HuH-7.5 (cell line): ENCODE measurements at regions not wholly inside any gene's neighbourhood (a gene's known extent, or its start where the extent isn't known, plus 50 kb on each side); places are given as distances from the start of the nearest gene placed in this dataset.

Experiments used
- DNase-seq: peaks from one replicate; pipeline ENCODE4 v3.0.0; 2011; ENCODE audit warnings: low spot score

- DNase-seq = no peak
Measured at GRCh38 chr7:124330731-124331407, 298.0 kb upstream of the TMEM229A start.

- DNase-seq = no peak
Measured at GRCh38 chr7:124328774-124329173, 295.9 kb upstream of the TMEM229A start.

DNA sequence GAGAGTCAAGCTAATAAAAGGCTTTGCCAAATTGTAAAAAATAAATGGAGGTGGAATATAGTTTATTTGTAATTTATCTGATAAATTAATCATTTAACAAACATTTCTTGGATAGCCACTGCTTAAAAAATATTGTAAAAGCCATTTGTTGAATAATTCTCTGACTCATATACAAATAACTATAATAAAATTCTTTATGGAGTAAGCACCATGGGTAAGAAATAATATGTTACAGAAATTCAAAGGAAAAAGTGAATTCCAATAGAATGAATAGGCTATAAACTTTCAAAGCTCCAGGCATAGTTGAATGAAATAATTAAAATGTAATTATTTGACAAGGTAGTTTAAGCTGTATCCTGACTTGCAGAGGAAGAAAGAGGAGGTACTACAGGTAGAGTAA, 291.4 kb upstream of the TMEM229A start:
- DNase-seq = no peak

DNA sequence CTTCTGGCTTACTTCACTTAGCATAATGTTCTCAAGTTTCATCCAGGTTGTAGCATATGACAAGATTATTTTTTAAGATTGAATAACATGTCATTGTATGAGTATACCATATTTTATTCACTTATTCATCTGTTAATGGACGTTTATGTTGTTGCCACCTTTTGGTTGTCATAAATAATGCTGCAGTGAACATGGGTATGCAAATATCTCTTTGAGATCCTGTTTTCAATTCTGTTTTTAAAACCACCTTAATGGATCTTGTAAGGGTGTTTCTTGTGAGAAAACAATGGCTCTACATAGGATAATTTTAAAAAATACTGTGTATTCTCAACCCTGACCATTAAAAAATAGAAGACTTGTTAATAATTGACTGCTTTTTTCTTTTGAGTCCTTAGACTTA, 290.7 kb upstream of the TMEM229A start:
- no peak for DNase-seq

- DNase-seq = no peak
Measured at GRCh38 chr7:124322561-124322960, 289.7 kb upstream of the TMEM229A start.

GRCh38 chr7:124318721-124319450, 286.0 kb upstream of the TMEM229A start:
- no peak for DNase-seq

- no peak for DNase-seq
Measured at GRCh38 chr7:124310934-124311390, 278.1 kb upstream of the TMEM229A start.

GRCh38 chr7:124308384-124308783, 275.5 kb upstream of the TMEM229A start:
- DNase-seq = no peak

- no peak for DNase-seq
Measured at GRCh38 chr7:124295289-124295688, 262.4 kb upstream of the TMEM229A start.

- no peak for DNase-seq
Measured at GRCh38 chr7:124284937-124285336, 252.1 kb upstream of the TMEM229A start.

DNA sequence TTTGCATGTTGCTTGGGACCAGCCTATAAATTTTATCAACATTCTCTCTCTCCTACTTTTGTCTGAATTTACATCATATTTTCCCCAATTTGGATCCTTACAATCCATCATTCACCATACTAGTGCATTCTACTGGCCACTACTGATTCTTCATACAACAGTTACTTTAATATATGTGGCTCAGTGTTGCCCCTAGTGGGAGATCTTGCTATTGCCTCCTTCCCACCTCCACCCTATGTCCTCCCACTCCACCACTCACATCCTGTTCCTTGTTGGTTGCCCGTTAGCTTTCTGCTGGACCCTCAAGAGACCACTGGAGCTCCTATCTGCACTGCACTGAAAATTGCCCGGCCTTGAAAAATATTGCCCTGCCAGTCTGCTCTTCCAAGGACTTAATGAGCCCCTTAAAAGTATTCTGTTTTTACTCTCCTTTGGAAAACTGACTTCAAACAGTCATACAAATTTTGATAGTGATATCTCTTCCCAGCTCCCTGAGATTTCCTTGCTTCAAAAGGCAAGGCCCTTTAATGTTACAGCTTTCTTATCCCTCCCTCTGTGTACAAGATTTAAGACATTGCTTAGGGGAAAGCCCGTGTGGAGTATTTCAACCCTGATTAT, 243.2 kb upstream of the TMEM229A start:
- DNase-seq = no peak

DNA sequence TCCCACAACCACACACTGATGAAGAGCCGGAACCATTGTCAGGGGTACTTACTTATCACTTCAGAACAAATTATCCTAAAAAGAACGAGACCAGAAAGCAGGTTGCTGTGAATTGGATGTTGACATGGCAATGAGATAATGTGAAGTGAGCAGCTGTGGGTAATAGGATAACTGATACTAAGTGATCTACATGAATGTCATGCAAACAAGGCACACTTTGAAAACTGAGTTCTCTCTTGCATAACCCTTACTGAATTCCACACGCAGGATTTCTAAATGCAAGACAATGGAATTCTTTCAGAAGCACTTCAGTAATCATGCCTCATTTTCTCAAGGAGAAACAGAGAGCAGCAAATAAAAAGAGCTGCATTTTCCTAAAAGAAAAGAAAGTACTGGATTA, 242.5 kb upstream of the TMEM229A start:
- DNase-seq = no peak

- no peak for DNase-seq
Measured at GRCh38 chr7:124269774-124270173, 236.9 kb upstream of the TMEM229A start.

DNA sequence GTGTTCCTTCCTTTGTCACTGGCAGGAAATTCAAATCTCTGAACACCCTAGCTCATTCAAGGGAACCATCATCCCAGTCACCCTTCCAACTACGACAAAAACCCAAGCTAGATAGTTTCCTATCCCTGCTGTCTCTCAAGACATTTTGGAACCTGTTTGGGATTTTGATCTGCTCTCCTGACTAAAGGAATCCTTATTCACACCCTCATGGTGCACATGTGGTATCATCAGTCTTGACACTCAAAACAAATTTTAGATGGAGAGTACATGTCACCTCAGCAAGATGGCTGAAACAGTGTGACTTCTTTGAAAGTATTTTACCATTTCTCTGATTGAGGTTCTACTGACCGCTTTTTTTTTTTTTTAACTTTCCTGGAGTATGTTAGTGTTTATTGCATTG, 234.3 kb upstream of the TMEM229A start:
- no peak for DNase-seq

DNA sequence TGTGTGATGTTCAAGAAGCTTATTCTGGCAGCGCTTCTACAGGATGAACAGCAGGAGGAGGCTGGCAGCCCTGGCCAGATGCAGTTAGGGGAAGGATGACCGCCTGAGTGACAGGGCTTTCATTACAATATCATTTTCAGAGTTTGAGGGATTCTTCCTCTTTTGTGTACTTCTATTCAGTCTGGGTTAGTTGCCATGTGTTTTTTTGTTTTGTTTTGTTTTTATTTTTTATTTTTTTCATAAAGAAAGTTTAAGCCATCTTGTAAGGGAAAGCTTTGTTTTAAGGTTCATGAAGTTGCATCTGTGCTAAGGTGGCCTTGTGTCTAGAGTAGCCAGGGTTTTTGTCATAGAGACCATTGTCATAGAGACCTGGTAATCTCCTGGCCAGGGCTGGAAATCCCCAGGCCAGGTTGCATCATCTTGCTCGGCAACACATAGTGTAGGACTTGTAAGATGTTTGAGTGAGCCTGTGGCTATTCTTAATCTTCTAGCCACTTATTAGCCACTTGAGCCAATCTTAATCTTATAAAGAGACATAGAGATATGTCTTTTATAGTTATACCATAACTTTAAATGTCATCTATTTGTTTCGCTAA, 230.5 kb upstream of the TMEM229A start:
- DNase-seq = no peak

GRCh38 chr7:124261710-124262109, 228.8 kb upstream of the TMEM229A start:
- no peak for DNase-seq

DNA sequence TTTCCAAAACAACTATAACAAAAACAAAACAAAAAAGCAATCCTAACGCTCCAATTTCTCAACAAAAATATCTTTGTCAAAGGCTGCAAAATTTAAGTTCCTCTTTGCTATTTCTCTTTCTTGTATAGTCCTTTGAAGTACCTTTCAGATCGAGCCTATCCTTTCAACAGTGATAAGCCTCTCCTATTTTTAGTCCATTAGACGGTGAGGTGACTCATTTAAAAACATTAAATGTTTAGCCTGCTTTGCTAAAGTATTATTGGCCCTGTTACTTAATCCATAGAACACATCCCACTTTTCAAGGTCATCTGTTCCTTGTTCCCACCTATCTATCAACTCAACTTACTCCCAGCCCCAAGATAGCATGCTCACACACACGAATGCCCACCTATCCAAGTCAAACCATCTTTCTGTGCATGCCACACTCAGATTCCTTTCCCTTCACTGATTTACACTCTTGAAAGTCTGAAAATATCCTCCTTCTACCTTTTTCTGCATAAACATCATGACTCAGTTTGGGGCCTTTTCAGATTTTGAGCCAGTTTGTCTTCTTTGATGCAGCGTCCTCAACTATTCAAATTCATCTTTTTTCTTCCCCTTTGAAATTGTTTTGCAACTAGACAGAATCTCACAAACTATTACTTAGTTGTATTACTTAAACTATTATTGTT, 224.9 kb upstream of the TMEM229A start:
- DNase-seq = no peak

DNA sequence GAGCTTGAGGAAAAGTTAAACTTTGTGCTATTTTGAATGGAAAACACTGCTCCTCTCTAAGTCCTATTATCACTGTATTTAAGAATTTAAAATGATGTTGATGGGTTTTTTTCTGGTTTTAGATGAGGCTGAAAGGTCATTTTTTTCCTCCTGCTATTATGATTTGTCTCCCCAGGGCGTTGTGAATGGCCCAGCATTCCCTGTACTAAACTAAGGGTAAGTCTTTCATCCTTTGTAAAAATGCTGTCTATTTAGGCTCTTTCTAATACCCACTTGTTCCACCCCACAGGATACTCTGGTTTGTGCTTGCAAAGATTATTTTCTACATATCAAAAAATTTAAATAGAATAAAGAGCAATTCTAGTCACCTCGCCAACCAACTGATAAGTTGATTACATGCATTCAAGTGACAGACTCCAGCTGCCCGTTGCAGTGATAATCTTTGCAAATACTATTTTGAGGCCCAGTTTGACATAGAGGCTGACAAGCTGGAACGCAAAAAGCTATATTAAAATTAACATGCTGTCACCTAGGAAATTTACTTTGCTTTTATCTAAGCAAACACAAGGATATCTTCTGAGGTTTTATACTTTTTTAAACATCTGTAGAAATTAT, 222.3 kb upstream of the TMEM229A start:
- DNase-seq = no peak

- no peak for DNase-seq
Measured at GRCh38 chr7:124254396-124254795, 221.5 kb upstream of the TMEM229A start.

- DNase-seq = no peak
Measured at GRCh38 chr7:124251636-124252035, 218.8 kb upstream of the TMEM229A start.

GRCh38 chr7:124250297-124251034, 217.6 kb upstream of the TMEM229A start:
- DNase-seq = no peak
